ENCODE measurements at regions not wholly inside any gene's neighbourhood (a gene's known extent, or its start where the extent isn't known, plus 50 kb on each side); places are given as distances from the start of the nearest gene placed in this dataset.

GRCh38 chr2:223226264-223226663 is 174.3 kb downstream of the KCNE4 start:
- TF ChIP-seq, protein P1, sequence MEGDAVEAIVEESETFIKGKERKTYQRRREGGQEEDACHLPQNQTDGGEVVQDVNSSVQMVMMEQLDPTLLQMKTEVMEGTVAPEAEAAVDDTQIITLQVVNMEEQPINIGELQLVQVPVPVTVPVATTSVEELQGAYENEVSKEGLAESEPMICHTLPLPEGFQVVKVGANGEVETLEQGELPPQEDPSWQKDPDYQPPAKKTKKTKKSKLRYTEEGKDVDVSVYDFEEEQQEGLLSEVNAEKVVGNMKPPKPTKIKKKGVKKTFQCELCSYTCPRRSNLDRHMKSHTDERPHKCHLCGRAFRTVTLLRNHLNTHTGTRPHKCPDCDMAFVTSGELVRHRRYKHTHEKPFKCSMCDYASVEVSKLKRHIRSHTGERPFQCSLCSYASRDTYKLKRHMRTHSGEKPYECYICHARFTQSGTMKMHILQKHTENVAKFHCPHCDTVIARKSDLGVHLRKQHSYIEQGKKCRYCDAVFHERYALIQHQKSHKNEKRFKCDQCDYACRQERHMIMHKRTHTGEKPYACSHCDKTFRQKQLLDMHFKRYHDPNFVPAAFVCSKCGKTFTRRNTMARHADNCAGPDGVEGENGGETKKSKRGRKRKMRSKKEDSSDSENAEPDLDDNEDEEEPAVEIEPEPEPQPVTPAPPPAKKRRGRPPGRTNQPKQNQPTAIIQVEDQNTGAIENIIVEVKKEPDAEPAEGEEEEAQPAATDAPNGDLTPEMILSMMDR (IDR thresholded peaks at IDR 0.05): no peak
- no peak for TF ChIP-seq POLR2A (IDR thresholded peaks at IDR 0.05)
